Hematopoietic multipotent progenitor cell treated with erythropoietin and hydrocortisone succinate and interleukin-3 and kit ligand, for 8 days (in vitro differentiated cells): ENCODE measurements at regions not wholly inside any gene's neighbourhood (a gene's known extent, or its start where the extent isn't known, plus 50 kb on each side); places are given as distances from the start of the nearest gene placed in this dataset.
"Not testable (repeated sequence)": the region's sequence is repeated elsewhere in the genome, so short reads cannot be mapped to it uniquely, and the experiment has no call there.

Experiments
- DNase-seq: peaks from one replicate; pipeline ENCODE4 v3.0.0-alpha.2; 2015

DNA sequence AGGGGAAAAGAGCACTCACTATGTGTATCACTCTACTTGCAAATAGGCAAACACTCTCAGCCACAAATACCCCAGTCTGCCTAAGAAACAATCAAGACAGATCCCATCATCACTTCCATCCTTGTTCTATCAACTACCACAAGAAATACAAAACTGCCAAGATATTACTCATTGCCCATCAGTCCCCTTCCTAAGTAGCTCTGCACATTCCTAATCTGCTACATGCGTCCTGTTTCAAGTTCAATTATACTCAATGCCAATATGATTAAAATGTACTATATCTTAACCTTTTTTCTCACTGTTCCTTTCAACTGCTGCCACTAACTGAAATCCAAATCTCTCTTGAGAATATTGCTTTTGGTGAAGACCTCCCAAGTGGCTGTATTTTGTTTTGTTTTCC lies 1688.4 kb downstream of the PLA2G4A start:
- DNase-seq = no peak

- no peak for DNase-seq
These were observed 1722.4 kb downstream of the PLA2G4A start for GRCh38 chr1:188551176-188551575.

GRCh38 chr1:188557053-188557452 lies 1728.3 kb downstream of the PLA2G4A start:
- no peak for DNase-seq

- DNase-seq = no peak
These were observed 1754.3 kb downstream of the PLA2G4A start for GRCh38 chr1:188582911-188583532.

GRCh38 chr1:188584119-188584518 lies 1755.4 kb downstream of the PLA2G4A start:
- no peak for DNase-seq

DNA sequence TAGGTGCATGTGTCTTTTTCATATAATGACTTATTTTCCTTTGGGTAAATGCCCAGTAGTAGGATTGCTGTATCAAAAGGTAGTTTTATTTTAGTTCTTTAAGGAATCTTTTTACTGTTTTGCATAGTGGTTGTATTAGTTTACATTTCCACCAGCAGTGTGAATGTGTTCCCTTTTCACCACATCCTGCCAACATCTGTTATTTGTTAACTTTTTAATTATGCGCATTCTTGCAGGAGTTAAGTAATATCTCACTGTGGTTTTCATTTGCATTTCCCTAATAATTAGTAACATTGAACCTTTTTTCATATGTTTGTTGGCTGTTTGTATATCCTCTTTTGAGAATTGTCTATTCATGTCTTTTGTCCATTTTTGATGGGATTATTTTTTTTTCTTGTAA lies 1761.9 kb downstream of the PLA2G4A start:
- no peak for DNase-seq

- DNase-seq = no peak
These were observed 1765.9 kb downstream of the PLA2G4A start for GRCh38 chr1:188594542-188595235.

- no peak for DNase-seq
These were observed 1770.6 kb downstream of the PLA2G4A start for GRCh38 chr1:188599313-188599712.

DNA sequence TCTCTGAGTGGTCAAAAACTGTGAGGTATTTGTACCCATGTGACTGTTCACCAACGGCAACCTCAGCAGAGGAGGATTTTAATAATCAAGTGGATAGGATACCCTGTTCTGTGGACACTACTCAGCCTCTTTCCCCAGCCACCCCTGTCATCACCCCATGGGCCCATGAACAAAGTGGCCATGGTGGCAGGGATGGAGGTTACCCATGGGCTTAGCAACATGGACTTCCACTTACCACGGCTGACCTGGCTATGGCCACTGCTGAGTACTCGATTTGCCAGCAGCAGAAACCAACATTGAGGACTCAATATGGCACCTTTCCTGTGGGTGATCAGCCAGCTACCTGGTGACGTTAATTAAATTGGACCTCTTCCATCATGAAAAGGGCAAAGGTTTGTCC lies 1782.7 kb downstream of the PLA2G4A start:
- DNase-seq = no peak

DNA sequence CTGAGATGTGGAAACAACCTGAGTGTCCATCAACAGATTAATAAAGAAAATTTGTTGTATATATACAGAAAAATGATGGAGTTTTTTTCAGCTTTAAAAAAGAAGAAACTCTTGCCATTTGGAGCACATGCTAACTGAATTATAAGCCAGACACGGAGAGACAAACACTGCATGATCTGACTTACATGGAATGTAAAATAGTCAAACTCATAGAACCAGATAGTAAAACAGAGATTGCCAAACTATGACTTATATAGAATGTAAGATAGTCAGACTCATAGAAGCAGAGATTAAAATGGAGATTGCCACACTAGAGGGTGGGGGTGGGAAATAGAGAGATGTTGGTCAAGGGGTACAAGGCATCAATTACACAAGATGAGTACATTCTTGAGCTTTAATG lies 1786.6 kb downstream of the PLA2G4A start:
- DNase-seq = no peak

DNA sequence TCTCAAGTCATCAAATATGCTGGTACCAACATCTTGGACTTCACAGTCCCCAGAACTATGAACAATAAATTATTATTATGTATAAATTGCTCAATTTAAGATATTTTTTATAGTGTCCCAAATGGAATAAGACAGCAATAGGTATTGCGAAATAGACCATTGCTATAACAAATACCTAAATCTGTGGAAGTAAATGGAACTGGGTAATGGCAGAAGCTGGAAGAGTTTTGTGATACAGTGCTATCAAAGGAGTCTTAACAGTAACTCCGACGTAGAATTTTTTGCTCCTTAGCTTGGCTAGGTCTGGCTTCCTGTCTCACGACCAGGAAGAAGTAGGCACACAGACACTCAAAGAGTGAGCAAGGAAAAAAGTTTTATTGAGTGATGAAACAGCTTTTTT lies 1791.5 kb downstream of the PLA2G4A start:
- DNase-seq = no peak

- DNase-seq = no peak
These were observed 1812.9 kb downstream of the PLA2G4A start for GRCh38 chr1:188641566-188642211.

GRCh38 chr1:188642704-188643103 lies 1814.0 kb downstream of the PLA2G4A start:
- no peak for DNase-seq

DNA sequence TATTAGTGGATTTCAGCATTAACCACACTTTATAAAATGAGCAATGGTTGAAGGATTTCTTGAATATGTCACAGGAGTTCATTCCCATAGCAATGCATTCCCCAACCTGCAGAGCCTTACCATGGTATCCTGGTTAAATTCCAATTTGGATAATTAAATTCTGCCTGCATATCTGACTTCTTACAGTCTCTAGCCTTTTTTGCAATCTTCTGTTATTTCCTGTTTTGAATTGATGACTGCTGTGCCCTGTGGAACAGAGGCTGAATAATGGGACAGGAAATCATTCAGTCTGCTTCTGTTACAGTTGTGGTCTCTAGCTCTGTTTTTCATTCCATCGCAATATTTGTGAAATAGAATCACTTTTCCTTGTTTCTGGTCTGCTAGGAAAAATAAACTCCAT lies 1823.9 kb downstream of the PLA2G4A start:
- DNase-seq = no peak

DNA sequence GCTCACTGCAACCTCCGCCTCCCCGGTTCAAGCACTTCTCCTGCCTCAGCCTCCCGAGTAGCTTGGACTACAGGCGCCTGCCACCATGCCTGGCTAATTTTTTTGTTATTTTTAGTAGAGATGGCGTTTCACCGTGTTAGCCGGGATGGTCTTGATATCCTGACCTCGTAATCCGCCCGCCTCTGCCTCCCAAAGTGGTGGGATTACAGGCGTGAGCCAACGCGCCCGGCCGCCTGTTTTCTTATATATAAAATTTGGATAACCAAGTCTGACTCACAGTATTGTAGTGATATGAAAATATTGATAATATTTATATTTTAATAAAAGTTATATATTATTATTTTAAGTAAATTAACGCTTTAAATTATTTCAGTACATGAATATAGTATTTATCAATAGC lies 1821.7 kb downstream of the BRINP3 start:
- DNase-seq = not testable (repeated sequence)

DNA sequence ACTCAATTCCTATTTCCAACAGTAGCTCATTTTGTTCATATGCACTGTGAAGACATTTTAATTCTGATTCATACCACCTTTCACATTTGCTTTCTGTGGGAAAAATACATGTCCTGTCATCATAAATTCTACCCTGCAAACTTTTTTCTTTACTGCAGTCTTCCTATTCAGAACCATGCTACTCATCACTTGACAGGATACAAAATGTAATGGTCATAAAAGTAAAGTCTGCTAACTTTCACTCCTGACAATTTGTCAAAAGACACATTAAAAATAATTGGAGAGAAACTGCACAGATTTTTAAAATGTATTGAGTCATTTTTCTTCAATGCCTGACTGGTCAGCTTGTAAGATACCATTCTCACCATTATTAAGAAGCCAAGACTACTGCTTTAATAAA lies 1817.1 kb downstream of the BRINP3 start:
- DNase-seq = no peak

DNA sequence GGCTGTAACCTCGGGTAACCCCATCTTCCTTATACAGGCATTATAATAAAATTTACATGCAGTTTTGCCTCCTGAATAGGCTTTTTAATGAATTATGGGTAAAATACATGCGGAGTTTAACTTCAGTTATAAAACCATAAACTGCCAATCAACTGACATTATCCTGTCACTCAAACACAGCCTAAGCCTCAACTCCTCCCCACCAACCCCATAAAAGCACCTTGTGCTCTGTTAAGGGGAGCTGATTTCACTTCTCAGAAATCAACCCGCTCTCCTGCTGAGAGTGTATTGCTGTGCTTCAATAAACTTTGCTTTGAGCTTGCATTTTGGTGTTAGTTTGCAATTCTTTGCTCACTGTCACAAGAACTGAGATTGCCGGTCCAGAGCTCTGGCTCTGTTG lies 1812.2 kb downstream of the BRINP3 start:
- no peak for DNase-seq

- DNase-seq = peak; percentile 1
These were observed 1809.6 kb downstream of the BRINP3 start for GRCh38 chr1:188668083-188668482.

GRCh38 chr1:188669728-188670382 lies 1807.8 kb downstream of the BRINP3 start:
- DNase-seq = no peak

- DNase-seq = no peak
These were observed 1806.8 kb downstream of the BRINP3 start for GRCh38 chr1:188670837-188671236.

GRCh38 chr1:188672153-188672552 lies 1805.5 kb downstream of the BRINP3 start:
- DNase-seq = no peak

DNA sequence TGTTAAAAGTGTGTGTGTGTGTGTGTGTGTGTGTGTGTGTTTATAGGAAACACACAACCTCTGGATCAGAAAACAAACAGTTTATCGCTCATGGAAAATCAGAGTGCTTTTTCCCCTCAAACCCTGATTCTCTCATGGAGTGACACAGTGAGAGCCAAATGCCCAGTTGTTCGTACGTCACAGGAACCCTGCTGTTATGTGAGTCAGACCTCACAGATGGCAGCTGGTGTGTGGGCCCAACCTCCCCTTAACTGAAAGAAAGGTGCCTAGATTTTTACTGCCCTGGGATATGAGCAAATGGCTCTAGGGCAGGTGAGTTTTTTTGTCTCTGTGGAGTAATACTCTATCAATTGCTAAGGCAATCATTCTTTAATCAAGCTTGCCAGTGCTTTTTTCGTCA lies 1788.1 kb downstream of the BRINP3 start:
- no peak for DNase-seq

GRCh38 chr1:188700116-188700515 lies 1777.5 kb downstream of the BRINP3 start:
- DNase-seq = no peak

GRCh38 chr1:188706742-188707141 lies 1770.9 kb downstream of the BRINP3 start:
- DNase-seq = no peak
